UCSD-AML1 (cell line): ENCODE measurements at regions not wholly inside any gene's neighbourhood (a gene's known extent, or its start where the extent isn't known, plus 50 kb on each side); places are given as distances from the start of the nearest gene placed in this dataset.
"Not testable (repeated sequence)": the region's sequence is repeated elsewhere in the genome, so short reads cannot be mapped to it uniquely, and the experiment has no call there.

ENCODE experiments used
- DNase-seq: peaks from one replicate; lab custom pipeline; 2025; ENCODE audit not compliant: unreplicated experiment; lab: John Stamatoyannopoulos, UW

- no peak for DNase-seq
These were observed 137.3 kb upstream of the FAM78B start for GRCh38 chr1:166304131-166304530.

GRCh38 chr1:166305371-166305770 lies 138.6 kb upstream of the FAM78B start:
- DNase-seq, result no peak

- no peak for DNase-seq
These were observed 140.7 kb upstream of the FAM78B start for GRCh38 chr1:166307261-166308188.

- DNase-seq, result not testable (repeated sequence)
These were observed 149.5 kb upstream of the FAM78B start for GRCh38 chr1:166316306-166316705.

- no peak for DNase-seq
These were observed 155.7 kb upstream of the FAM78B start for GRCh38 chr1:166322470-166322869.

- DNase-seq, result no peak
These were observed 161.1 kb upstream of the FAM78B start for GRCh38 chr1:166327886-166328285.

GRCh38 chr1:166328956-166329355 lies 162.2 kb upstream of the FAM78B start:
- no peak for DNase-seq

GRCh38 chr1:166330096-166330495 lies 163.3 kb upstream of the FAM78B start:
- DNase-seq, result no peak

GRCh38 chr1:166338105-166338504 lies 171.3 kb upstream of the FAM78B start:
- no peak for DNase-seq

GRCh38 chr1:166340709-166341108 lies 173.9 kb upstream of the FAM78B start:
- no peak for DNase-seq

GRCh38 chr1:166343276-166343675 lies 176.5 kb upstream of the FAM78B start:
- DNase-seq, result no peak

- DNase-seq, result no peak
These were observed 183.7 kb upstream of the FAM78B start for GRCh38 chr1:166350490-166350889.

- no peak for DNase-seq
These were observed 184.9 kb upstream of the FAM78B start for GRCh38 chr1:166351676-166352075.

- no peak for DNase-seq
These were observed 186.4 kb upstream of the FAM78B start for GRCh38 chr1:166353213-166353612.

- DNase-seq, result no peak
These were observed 187.6 kb upstream of the FAM78B start for GRCh38 chr1:166354406-166354805.

GRCh38 chr1:166365081-166365480 lies 198.3 kb upstream of the FAM78B start:
- no peak for DNase-seq

- DNase-seq, result no peak
These were observed 201.2 kb upstream of the FAM78B start for GRCh38 chr1:166368030-166368429.

GRCh38 chr1:166377896-166378295 lies 211.1 kb upstream of the FAM78B start:
- no peak for DNase-seq

GRCh38 chr1:166378805-166379204 lies 212.0 kb upstream of the FAM78B start:
- DNase-seq, result no peak

GRCh38 chr1:166379447-166379846 lies 212.6 kb upstream of the FAM78B start:
- DNase-seq, result no peak

GRCh38 chr1:166383137-166383536 lies 216.3 kb upstream of the FAM78B start:
- DNase-seq, result no peak

GRCh38 chr1:166383635-166384346 lies 217.0 kb upstream of the FAM78B start:
- no peak for DNase-seq
